ENCODE measurements at regions not wholly inside any gene's neighbourhood (a gene's known extent, or its start where the extent isn't known, plus 50 kb on each side); places are given as distances from the start of the nearest gene placed in this dataset.

DNA sequence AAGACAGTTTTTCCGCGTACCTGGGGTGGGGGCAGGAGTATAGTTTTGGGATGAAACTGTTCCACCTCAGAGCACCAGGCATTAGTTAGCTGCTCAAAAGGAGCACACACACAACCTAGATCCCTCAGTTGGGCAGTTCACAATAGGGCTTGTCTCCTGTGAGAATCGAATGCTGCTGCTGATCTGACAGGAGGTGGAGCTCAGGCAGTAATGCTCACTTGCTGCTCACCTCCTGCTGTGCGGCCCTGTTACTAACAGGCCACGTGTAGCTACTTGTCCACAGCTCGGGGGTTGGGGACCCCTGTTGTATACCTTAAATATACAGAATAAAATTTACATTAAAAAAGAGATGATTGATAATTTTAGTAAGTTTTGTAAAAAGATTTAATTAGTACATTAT lies 191.5 kb downstream of the SLC7A11 start:
- TF ChIP-seq EZH2phosphoT487 (IDR thresholded peaks at IDR 0.05; ENCODE audit: insufficient read depth, low read depth) (no peak), EZH2 (IDR thresholded peaks at IDR 0.05; ENCODE audit: insufficient read depth, poor library complexity, severe bottlenecking) (no peak)

Measured in GM23248 (cell line).